ENCODE measurements at regions not wholly inside any gene's neighbourhood (a gene's known extent, or its start where the extent isn't known, plus 50 kb on each side); places are given as distances from the start of the nearest gene placed in this dataset.

- Histone ChIP-seq H3K4me3 (replicated peaks; ENCODE audit: insufficient read depth, low read length) (no peak overlapping the region), H3K27ac (replicated peaks) (peak overlapping the region; percentile 45), H3K27me3 (ENCODE audit: insufficient read depth, poor library complexity, severe bottlenecking) (no peaks in the 10 kb centered on the region)
- peak in 1 of 2 experiments; percentile 2 for DNase-seq (ENCODE audit: low read depth in 1 of 2, low spot score in 1 of 2)
- TF ChIP-seq REST (IDR thresholded peaks at IDR 0.05; ENCODE audit: insufficient replicate concordance, low read depth) = no peak
- TF ChIP-seq GABPA (IDR thresholded peaks at IDR 0.05; ENCODE audit: low read depth) = no peak
- no peak for TF ChIP-seq POLR2AphosphoS5 (IDR thresholded peaks at IDR 0.05; ENCODE audit: low read depth)
- TF ChIP-seq SPI1 (IDR thresholded peaks at IDR 0.05; ENCODE audit: borderline replicate concordance, low read depth) = no peak
- no peak for TF ChIP-seq CTCF (IDR thresholded peaks at IDR 0.05; ENCODE audit: insufficient read depth, low read length)
Observed at GRCh38 chr14:71597287-71597920, 334.8 kb upstream of the RGS6 start.

GRCh38 chr14:71597955-71598660 is 334.1 kb upstream of the RGS6 start:
- peak overlapping the region; percentile 45 for H3K27ac ChIP-seq (replicated peaks)
- TF ChIP-seq POLR2AphosphoS5 (IDR thresholded peaks at IDR 0.05; ENCODE audit: low read depth) (no peak), SPI1 (IDR thresholded peaks at IDR 0.05; ENCODE audit: borderline replicate concordance, low read depth) (peak; percentile 84), CTCF (IDR thresholded peaks at IDR 0.05; ENCODE audit: insufficient read depth, low read length) (no peak)
- DNase-seq (ENCODE audit: low read depth in 1 of 2, low spot score in 1 of 2) = peak in 1 of 2 experiments; percentile 23
- no peaks in the 10 kb centered on the region for H3K27me3 ChIP-seq (ENCODE audit: insufficient read depth, poor library complexity, severe bottlenecking)
- H3K4me3 ChIP-seq (replicated peaks; ENCODE audit: insufficient read depth, low read length) = no peak overlapping the region

- Histone ChIP-seq H3K4me3 (replicated peaks; ENCODE audit: insufficient read depth, low read length) (no peak overlapping the region), H3K27ac (replicated peaks) (no peak overlapping the region), H3K27me3 (ENCODE audit: insufficient read depth, poor library complexity, severe bottlenecking) (no peaks in the 10 kb centered on the region)
- DNase-seq (ENCODE audit: low read depth in 1 of 2, low spot score in 1 of 2) = no peak
- TF ChIP-seq CTCF (IDR thresholded peaks at IDR 0.05; ENCODE audit: insufficient read depth, low read length) (no peak), GABPA (IDR thresholded peaks at IDR 0.05; ENCODE audit: low read depth) (no peak), REST (IDR thresholded peaks at IDR 0.05; ENCODE audit: insufficient replicate concordance, low read depth) (no peak), POLR2AphosphoS5 (IDR thresholded peaks at IDR 0.05; ENCODE audit: low read depth) (no peak), SPI1 (IDR thresholded peaks at IDR 0.05; ENCODE audit: borderline replicate concordance, low read depth) (no peak)
Observed at GRCh38 chr14:71600309-71600708, 331.9 kb upstream of the RGS6 start.
